Tibial nerve (tissue), 4 donors: ENCODE measurements at regions not wholly inside any gene's neighbourhood (a gene's known extent, or its start where the extent isn't known, plus 50 kb on each side); places are given as distances from the start of the nearest gene placed in this dataset.

ENCODE experiments used
- EP300 ChIP-seq, 2 donors: sonication (generic); formaldehyde crosslinking; IDR thresholded peaks; one replicate each; pipeline ENCODE4 v1.6.1; 2017; ENCODE audit warnings: antibody characterized with exemption in 2 of 2, mild to moderate bottlenecking in 1 of 2
- TF ChIP-seq, protein P1 (sequence below), 5 experiments: fragments of 200-600 bp in 3 of 5; fragments of 450-650 bp in 2 of 5; sonication (generic) in 3 of 5; IDR thresholded peaks; one replicate each; pipeline ENCODE4 v1.5.1; 2016 to 2019; ENCODE audit warnings: antibody characterized with exemption in 5 of 5, mild to moderate bottlenecking in 3 of 5, moderate library complexity in 2 of 5

DNA sequence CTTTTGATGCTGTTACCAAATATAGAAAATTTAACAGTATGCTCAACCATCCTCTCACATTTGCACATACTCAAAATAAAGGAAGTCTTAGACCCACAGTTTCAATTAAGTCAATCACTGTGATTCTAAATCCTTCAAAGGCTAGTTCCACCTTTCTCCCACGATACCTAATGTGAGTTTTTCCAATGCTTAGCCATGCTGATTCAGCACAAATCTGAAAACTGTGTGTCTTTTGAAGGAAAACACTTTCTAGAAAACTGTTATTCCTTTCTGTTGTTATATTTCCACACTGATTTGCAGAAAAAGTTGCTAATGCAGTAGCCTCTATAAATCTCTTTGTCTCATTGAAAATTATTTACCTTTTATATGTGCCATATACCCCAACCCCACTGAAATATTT lies 645.7 kb downstream of the PRR16 start:
- TF ChIP-seq EP300 (IDR thresholded peaks at IDR 0.05), result no peak
- TF ChIP-seq, protein P1, sequence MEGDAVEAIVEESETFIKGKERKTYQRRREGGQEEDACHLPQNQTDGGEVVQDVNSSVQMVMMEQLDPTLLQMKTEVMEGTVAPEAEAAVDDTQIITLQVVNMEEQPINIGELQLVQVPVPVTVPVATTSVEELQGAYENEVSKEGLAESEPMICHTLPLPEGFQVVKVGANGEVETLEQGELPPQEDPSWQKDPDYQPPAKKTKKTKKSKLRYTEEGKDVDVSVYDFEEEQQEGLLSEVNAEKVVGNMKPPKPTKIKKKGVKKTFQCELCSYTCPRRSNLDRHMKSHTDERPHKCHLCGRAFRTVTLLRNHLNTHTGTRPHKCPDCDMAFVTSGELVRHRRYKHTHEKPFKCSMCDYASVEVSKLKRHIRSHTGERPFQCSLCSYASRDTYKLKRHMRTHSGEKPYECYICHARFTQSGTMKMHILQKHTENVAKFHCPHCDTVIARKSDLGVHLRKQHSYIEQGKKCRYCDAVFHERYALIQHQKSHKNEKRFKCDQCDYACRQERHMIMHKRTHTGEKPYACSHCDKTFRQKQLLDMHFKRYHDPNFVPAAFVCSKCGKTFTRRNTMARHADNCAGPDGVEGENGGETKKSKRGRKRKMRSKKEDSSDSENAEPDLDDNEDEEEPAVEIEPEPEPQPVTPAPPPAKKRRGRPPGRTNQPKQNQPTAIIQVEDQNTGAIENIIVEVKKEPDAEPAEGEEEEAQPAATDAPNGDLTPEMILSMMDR (IDR thresholded peaks at IDR 0.05), result no peak
